ENCODE measurements at regions not wholly inside any gene's neighbourhood (a gene's known extent, or its start where the extent isn't known, plus 50 kb on each side); places are given as distances from the start of the nearest gene placed in this dataset.
"Not testable (repeated sequence)": the region's sequence is repeated elsewhere in the genome, so short reads cannot be mapped to it uniquely, and the experiment has no call there.

DNA sequence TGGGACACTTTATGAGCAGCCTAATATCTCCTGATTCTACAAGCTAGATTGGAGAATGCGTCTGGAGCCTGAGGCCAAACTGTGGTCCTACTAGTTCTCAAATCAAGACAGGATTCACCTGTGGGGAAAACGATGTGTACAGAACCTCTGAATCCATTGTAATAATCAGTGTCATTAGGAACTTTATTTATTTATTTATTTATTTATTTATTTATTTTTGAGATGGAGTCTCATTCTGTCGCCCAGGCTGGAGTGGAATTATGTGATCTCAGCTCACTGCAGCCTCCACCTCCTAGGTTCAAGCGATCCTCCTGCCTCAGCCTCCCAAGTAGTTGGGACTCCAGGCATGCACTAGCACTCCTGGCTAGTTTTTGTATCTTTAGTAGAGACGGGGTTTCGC, 52.6 kb upstream of the KIF26B start:
- not testable (repeated sequence) for DNase-seq (ENCODE audit: low read depth in 2 of 2, low spot score in 1 of 2)

DNA sequence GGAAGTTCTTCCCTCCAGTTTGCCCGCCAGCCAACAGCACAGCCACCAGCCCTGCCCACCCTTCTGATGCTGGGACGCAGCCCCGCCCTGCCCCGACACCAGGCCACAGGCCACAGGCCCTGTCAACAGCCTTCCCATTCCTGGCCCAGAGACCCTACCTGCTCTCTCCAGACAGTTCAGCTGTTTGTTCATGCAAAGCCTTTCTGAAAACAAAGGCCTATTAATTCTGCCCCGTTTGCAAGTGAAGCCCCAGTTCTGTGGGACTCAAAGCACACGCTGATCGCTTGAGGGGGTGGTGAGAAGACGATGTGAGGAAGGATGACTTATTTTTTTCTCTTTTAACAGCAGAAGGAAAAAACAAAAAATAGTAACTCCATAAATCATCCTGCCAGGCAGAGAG, 55.4 kb upstream of the KIF26B start:
- DNase-seq (ENCODE audit: low read depth in 2 of 2, low spot score in 1 of 2), result no peak

DNA sequence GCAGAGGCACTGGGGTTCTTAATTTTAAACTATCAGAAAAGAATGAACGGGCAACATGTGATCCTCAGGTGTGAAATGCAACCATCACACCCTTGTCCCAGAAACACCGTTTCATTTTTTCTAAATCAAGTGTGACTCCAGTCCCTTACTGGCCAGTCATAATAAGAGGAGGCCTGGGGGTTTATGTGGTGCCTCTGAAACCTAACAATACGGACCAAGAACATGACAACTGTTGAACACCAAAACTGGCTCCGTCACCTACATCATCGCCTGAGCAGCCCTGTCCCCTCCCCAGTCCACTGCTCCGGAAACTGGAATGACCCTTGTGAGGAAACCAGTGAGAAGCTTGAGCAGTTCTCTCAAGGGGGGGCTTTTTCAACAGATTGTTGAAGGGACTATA, 55.9 kb upstream of the KIF26B start:
- DNase-seq (ENCODE audit: low read depth in 2 of 2, low spot score in 1 of 2), result no peak

DNA sequence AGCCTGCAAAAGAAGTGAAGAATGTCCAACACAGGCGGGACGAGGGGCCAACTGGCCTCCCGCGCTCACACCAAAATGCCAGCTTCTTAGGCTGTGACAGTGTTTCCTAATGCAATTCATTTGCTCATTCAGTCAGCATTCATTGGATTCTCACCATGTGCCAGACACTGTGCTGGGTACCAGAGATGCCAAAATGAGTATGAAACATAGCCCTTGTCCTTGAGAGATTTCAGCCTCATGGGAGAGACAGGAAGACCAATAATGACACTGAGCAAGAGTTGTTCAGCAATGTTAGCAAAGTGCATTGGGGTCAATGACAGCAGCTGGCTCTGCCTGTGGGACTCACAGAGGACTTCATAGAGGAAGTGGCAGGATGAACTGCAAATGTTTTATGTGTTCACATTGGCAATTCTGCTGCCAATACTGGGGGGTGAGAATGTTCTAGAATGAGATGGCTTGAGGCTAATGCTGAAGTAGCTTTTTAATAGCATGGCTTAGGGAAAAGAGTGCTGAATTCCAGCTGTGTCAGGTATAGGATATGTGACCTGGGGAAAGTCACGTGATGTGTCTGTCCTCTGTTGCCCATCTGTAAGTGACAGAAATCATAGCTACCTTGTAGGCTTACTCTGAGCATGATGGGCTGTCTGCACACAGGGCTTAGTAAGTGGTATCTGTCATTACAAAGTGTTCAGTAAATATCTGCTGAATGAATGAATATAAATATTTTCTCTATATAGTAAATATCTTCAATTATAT, 58.3 kb upstream of the KIF26B start:
- no peak for DNase-seq (ENCODE audit: low read depth in 2 of 2, low spot score in 1 of 2)

DNA sequence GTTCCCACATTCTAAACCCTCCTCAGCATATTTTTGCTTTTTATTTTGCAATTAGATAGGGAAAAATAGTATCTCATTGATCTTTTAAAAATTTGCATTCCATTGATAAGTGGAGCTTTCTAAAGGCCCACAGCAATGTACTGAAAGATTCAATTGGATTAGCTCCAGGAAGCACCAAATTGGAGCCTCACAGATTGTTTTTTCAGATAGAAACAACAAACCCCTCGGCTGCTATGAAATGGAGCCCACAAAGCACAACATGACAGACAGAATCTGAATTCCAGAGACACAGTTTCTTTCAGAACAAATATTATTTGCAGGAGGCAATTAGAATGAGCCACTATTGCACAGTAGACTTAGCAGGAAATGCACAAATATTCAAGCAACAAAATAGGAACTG, 58.9 kb upstream of the KIF26B start:
- no peak for DNase-seq (ENCODE audit: low read depth in 2 of 2, low spot score in 1 of 2)

DNA sequence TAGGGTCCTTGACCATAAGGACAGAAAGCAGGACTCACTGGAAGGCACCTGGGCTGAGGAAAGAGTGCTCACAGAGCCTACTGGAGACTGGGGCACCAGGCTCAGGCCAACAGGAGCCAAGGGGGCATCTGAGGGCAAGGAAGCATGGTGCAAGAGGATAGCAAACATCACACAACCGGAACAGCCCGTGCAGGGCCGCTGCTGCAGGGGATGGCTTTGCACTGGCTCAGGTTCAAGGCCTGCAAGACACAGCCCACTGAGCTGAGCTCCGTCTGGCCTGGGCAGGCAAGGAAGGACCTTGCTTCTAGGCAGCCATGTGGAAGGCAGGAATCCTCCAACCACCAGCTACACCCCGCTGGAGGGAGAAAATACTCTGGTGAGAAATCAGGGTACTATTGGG, 59.8 kb upstream of the KIF26B start:
- no peak for DNase-seq (ENCODE audit: low read depth in 2 of 2, low spot score in 1 of 2)

DNA sequence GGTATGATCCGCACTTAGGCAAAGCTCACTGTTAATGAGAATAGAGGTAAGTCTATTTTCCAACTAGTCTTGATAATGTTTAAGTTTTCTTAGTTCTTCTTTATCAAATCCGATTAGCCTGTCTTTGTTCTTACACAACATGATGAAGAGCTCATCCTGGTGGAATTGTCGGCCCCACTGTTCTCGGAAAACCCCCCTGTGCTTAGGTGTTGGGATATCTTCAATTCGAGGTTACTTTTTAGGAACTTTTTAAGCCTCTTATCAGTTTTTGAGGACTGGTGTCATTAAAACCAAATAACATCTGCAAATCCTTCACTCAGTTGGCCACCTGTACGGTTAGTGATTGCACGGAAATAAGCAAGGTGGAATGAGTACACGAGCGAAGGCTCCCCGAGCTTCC, 60.7 kb upstream of the KIF26B start:
- no peak for DNase-seq (ENCODE audit: low read depth in 2 of 2, low spot score in 1 of 2)

DNA sequence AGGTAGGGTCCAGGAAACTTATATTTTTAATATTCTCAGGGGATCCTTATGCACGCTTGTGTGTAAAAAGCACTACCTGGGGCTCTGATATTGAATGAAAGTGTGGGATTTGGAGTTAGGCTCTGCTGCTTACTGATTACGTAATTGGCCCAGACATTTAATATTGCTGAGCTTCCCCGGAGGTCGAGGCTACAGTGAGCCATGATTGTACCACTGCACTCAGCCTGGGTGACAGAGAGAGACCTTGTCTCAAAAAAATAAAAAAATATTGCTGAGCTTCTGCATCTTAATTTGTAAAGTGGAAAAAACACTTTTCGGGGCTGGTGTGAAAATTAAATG, 62.2 kb upstream of the KIF26B start:
- DNase-seq (ENCODE audit: low read depth in 2 of 2, low spot score in 1 of 2), result no peak

DNA sequence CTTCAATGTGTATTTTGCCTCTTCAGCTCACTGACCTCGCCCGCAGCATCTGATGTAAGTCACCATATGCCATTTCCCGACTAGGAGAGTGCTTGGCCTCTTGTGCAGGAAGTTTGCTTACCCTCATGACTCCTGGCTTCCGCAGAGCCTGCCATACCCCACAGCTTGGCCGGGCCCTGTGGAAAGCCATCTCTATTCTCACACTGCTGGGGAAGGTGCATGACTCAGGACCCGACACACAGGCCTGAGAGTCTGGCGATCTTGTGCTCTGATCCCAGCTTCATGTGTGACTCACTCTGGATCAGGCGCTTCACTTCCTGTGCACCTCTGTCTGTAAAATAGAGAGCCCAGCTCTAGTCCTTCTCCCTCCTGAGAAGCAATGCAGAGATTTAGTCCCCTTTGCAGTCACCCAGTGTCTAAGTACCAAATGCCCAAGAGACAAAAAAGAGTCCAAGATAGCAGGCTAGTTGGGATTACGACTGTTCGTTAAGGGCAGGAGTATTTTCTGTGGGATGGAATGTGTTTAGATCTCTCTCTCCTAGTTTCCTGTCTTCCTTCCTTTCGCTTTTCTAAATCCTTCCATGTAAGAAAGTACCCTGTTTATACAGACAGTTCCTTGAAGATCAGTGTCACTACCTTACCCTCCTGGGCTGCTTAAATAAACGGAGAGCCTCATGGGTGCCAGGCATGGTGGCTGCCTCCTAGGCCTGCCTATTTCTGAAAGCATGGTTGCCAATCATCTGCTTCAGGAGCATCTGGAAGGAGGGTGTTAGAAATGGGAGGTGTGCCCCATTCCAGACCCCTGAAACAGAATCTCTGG, 62.8 kb upstream of the KIF26B start:
- no peak for DNase-seq (ENCODE audit: low read depth in 2 of 2, low spot score in 1 of 2)

DNA sequence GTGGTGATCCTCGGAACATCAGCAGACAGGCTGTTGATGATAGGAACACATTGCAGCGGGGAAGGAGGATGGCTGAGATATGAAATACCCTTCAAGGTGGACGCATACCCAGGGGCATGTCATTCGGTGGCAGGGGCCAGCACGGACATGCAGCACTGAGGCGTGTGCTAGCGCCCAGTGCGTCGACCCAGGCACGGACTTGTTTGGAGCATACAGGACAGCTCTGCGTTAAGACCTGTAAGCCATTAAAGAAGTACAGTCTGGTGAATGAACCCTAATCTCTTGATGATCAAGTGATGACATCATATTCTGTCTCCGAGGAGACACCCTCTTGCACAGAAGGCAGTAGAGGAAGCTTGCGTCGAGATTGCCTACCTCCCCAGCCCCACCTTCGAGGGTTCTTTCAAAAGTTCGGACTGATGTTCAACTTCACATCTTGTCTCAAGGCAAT, 63.6 kb upstream of the KIF26B start:
- no peak for DNase-seq (ENCODE audit: low read depth in 2 of 2, low spot score in 1 of 2)

DNA sequence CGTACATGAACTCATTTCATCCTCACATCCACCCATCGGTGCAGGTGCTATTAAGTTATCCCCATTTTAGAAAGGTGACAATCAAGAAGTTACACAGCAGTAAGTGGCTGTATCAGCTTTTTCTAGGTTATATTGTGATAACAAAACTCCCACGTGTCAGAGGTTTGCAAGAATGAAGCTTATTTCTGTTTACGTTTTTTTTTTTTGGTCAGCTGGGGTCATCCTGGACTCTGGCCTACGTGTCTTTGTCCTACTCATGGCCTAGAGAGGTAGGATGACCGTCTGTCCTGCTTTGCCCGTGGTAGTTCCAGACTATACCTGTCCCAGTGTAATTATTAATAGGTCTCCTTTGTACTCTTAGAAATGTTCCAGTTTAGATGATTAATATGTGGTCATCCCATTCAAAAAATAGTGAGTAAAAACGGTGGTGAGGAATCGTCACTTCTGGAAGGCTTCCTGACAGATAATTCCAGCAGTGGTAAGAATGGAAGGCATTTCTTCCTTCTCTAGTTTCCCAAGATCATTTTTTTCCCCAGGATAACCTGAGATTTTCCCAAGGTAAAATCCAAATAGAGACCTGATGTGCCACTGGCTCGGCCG, 64.2 kb upstream of the KIF26B start:
- no peak for DNase-seq (ENCODE audit: low read depth in 2 of 2, low spot score in 1 of 2)

DNA sequence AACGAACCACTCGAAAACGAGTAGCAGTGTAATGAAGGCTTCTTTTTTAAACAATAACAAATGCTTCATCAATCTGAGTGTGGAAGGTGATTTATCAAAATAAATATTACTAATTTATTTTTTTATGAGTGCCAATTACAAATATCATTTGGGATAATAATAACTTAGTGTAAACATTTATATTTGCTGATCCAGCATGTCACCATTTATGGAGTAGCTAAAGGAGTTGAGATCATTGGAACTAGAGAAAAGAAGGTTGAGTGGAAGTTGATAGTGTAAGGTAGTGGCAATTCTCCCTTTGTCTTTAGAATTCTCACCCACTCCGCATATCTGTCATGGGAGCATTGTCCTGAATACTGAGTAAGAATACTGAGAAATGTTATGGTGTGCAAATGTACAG, 67.1 kb upstream of the KIF26B start:
- DNase-seq (ENCODE audit: low read depth in 2 of 2, low spot score in 1 of 2), result no peak

DNA sequence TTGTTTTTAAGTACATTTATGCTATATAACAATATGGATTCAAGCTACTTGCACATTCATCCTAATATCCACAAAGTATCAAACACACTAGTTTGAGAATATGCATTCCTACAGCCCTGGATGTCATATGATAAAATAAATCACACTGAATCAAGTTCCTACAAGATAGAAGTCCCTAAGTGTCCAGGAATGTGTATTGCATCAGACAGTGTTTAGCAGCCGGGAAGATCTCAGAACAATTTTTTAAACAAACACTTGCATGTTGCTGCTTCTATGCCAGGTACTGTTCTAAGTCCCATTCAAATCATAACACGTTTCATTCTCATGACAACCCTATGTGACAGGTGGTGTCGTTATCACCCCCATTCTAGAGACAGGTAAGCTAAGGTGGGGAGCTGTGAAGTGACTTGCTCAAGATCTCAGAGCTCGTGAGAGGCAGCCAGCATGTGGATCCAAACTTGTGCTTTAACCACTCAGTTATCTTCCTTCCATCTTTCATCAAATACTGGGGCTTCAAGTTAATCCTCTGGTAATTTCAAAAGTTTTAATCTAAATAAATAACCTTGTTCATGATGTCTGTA, 68.3 kb upstream of the KIF26B start:
- DNase-seq (ENCODE audit: low read depth in 2 of 2, low spot score in 1 of 2), result no peak

DNA sequence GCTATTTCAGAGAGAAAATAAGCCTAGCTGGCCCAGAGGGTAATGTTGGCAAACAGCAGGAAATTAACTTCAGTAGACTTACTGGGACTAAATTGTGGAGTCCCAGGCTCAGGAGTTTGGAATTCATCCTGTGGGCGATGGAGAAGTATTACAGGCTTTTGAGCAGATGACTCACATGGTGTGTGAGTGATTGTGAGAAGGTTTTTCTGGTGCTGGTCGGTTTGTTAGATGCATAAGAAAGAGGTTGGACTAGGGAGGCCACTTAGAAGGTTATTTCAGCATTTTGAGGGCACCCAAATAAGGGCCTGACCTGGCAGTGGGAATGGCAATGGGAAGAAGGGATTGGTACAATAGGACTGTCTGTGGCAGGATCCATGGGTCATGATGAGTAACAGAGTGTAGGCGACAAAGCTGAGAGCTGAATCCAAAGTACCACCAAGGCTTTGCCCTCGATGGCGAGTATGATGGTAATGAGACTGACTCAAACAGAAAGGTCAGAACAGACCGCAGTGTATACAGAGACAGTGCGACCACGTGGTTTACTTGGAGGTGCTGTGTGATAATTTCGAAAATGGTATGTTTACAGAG, 69.2 kb upstream of the KIF26B start:
- no peak for DNase-seq (ENCODE audit: low read depth in 2 of 2, low spot score in 1 of 2)

DNA sequence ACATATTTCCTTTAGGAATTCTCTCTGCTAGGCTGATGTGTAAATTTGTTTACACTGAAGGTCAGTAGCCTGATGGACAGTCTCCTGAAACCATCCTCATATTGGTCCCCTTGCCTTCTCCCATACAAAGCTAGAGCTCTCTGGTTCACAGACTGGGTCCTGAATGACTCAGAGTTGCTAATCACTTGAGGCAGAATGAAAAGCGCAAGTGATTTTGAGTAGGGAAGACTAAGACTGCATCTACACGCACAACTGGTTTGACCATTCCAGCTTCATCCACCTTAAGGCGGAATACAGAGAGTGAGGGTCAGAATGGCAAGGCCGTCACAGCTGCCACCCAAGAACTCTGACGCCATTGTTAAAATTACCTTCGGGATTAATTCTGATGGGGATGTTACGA, 70.2 kb upstream of the KIF26B start:
- no peak for DNase-seq (ENCODE audit: low read depth in 2 of 2, low spot score in 1 of 2)

DNA sequence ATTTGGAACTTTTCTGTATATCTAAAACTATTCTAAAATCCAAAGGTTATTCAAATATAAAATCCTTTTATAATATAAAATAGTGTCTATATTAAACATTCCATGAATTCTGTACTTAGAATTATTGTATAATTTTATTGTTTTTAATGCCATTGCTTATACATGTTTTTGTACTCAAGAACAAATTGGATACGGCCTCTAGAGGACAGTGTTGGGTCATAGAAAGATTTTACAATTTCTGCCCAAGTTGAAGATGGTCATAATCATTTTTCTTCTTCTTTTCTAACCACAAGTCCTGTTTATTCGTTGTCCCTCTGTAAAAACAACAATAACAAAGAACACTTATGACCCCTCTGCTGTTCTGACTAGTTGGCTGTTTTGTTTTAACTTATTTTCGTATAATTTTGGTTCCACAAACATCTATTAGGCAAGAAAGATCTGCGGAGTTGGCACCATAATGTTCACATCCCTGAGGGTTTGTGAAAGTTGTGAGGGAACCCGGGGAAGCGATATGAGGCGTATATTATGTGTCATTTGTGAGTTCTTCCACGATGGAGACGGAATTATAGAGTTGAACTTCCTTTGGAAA, 75.7 kb upstream of the KIF26B start:
- no peak for DNase-seq (ENCODE audit: low read depth in 2 of 2, low spot score in 1 of 2)

DNA sequence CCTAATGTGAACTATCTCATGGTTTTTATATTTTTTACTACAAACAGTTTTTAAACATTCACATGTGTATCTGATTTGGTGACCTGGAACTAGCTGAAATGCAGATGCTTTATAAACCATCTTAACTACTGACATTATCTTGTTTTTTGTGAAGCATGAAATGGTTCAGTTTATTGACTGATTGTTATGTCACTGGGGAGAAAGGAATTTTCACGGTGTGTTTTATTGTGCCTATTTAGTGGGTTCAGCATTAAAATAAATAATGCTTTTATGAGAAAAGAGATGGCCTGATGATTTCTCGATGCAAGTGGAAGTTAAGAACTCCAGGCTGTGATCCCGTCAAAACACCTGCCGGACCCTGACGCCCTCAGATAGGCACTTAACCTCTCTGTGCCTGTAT, 79.9 kb upstream of the KIF26B start:
- DNase-seq (ENCODE audit: low read depth in 2 of 2, low spot score in 1 of 2), result no peak

DNA sequence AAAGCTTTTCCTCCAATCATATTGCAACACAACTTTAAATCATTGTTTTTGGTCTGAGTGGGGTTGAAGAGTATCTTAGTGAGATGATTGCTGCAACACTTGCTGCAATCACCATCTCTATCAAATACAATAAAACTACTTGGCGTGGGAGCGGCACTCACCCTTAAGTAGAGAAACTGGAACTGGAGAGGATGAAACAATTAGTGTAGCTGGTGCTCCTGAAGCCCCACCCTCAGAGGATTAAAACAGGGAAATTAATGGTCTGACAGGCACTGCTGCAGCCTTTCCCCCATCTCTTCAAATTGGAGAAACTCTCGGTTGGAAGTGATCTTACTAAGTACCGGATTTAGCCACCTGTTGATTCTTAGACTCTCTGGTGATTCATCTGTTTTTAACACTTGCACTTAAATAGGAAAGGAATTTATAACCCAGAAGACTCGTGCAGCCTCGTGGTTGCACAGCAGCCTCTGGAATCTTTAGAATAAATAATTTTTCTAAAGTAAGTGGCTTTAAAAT, 80.5 kb upstream of the KIF26B start:
- no peak for DNase-seq (ENCODE audit: low read depth in 2 of 2, low spot score in 1 of 2)

DNA sequence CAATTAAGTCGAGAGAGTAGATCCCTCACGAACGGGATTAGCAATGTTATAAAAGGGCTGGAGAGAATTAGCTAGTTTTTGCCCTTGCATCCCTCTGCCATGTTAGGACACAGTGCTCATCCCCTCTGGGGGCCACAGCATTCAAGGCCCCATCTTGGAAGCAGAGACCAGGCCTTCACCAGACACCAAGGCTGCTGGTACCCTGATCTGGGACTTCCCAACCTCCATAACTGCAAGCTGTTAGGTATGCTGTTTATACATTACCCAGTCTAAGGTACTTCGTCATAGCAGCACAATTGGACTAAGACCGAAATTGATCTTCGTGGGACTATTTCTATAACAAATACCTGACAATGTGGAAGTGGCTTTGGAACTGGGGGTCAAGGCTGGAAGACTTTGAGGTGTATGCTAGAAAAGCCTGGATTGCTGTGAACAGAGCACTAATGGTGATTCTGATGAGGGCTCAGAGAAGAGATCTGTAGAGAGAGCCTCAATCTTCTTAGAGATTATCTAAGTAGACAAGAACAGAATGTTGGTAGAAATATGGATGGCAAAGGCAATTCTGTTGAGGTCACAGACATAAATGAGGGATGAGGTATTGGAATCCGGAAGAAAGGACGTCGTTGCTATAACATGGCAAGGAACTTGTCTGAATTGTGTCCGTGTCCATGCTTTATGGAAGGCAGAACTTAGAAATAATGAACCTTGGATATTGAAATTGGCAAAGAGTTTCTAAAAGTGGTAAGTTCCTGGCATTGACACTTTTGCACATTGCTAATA, 83.8 kb upstream of the KIF26B start:
- DNase-seq (ENCODE audit: low read depth in 2 of 2, low spot score in 1 of 2), result no peak

DNA sequence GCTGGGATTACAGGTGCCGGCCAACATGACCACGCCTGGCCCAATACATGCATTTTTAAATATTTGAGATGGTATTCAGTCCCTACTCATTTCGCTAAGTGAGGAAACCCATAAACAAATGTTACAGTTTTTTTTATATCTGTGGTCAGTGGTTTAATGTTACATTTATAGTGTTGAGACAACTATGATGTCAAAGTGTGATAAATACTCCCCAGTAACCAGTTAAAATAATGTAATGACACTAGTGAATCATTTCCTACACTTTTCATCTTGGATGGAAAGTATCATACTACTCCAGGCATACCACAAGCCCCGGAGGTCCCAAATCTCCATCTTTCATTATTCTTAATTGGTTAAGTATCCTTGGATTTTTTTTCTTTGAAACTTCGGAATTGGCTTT, 87.5 kb upstream of the KIF26B start:
- DNase-seq (ENCODE audit: low read depth in 2 of 2, low spot score in 1 of 2), result no peak

Measured in stimulated activated CD8-positive, alpha-beta memory T cell treated with anti-CD3 and anti-CD28 coated beads, Interleukin-4, amount 100 ng/mL, for 4 hours (primary cell).